ENCODE measurements at regions not wholly inside any gene's neighbourhood (a gene's known extent, or its start where the extent isn't known, plus 50 kb on each side); places are given as distances from the start of the nearest gene placed in this dataset.
A peak's percentile ranks its signal among the peaks of the same experiment; 100 is the strongest.
"Not testable (repeated sequence)": the region's sequence is repeated elsewhere in the genome, so short reads cannot be mapped to it uniquely, and the experiment has no call there.

DNA sequence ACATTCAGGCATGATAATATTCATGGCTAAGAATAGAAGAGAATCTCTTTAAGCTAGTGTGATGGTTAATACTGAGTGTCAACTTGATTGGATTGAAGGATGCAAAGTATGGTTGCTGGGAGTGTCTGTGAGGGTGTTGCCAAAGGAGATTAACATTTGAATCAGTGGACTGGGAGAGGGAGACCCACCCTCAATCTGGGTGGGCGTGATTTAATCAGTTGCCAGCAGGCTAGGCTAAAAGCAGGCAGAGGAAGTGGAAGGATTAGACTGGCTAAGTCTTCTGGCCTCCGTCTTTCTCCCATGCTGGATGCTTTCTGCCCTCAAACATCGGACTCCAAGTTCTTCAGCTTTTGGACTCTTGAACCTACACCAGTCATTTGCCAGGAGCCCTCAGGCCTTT lies 106.9 kb upstream of the CCDC39 start:
- H3K36me3 ChIP-seq (ENCODE audit: control insufficient read depth in 5 of 5, insufficient read depth in 5 of 5, low read length in 5 of 5); H3K4me3 ChIP-seq (ENCODE audit: low read depth in 1 of 5, low read length in 5 of 5); H3K27me3 ChIP-seq (ENCODE audit: control insufficient read depth in 5 of 5, insufficient read depth in 4 of 5, low read length in 5 of 5): not testable (repeated sequence)

DNA sequence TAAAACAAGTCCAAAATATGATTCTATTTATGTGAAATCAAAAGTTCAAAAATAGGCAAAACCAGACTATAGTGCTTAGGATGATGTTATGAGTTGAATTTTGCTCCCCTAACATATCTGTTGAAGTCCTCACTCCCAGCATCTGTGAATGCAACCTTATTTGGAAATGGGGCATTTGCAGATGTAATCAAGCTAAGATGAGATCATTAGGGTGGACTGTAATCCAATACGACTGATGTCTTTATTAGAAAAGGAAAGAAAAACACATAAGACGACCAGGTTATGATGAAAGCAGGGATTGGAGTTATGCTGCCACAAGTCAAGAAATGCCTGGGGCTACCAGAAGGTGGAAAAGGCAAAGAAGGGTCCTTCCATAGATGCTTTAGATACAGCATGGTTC lies 110.5 kb upstream of the CCDC39 start:
- no peaks in the 10 kb centered on the region for H3K4me1 ChIP-seq (ENCODE audit: control insufficient read depth in 5 of 5, insufficient read depth in 5 of 5, low read length in 5 of 5)
- H3K9me3 ChIP-seq (ENCODE audit: control insufficient read depth in 5 of 5, low read length in 5 of 5): no peaks in the 10 kb centered on the region
- H3K27me3 ChIP-seq (ENCODE audit: control insufficient read depth in 5 of 5, insufficient read depth in 4 of 5, low read length in 5 of 5): no peaks in the 10 kb centered on the region
- no peaks in the 10 kb centered on the region for H3K36me3 ChIP-seq (ENCODE audit: control insufficient read depth in 5 of 5, insufficient read depth in 5 of 5, low read length in 5 of 5)
- no peak overlapping the region for H3K9ac ChIP-seq (ENCODE audit: low read length in 5 of 5)
- H3K27ac ChIP-seq (ENCODE audit: low read depth, low read length): no peak overlapping the region
- H3K4me3 ChIP-seq (ENCODE audit: low read depth in 1 of 5, low read length in 5 of 5): no peak overlapping the region

More for the DNA sequence above, 106.9 kb upstream of the CCDC39 start:
- not testable (repeated sequence) for H3K9ac ChIP-seq (ENCODE audit: low read length in 5 of 5); H3K27ac ChIP-seq (ENCODE audit: low read depth, low read length); H3K4me1 ChIP-seq (ENCODE audit: control insufficient read depth in 5 of 5, insufficient read depth in 5 of 5, low read length in 5 of 5); H3K9me3 ChIP-seq (ENCODE audit: control insufficient read depth in 5 of 5, low read length in 5 of 5)

DNA sequence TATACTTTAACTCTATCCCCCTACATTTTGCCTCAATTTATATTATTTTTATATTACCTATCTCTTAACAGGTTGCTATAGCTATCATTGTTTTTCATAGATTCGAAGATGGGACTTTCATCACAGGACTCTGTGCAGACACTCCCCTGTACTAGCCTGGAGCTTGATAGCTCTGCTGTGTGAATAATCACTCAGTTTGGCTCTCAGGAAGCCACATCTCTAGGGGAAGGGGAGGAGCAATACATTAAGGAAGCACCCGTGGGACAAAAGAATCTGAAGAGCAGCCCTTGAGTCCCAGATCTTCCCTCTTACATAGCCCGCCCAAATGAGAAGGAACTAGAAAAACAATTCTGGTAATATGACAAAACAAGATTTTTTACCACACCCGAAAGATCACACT lies 114.3 kb upstream of the FXR1 start:
- no peak overlapping the region for H3K27ac ChIP-seq (ENCODE audit: low read depth, low read length)
- no peaks in the 10 kb centered on the region for H3K36me3 ChIP-seq (ENCODE audit: control insufficient read depth in 5 of 5, insufficient read depth in 5 of 5, low read length in 5 of 5)
- no peaks in the 10 kb centered on the region for H3K4me1 ChIP-seq (ENCODE audit: control insufficient read depth in 5 of 5, insufficient read depth in 5 of 5, low read length in 5 of 5)
- no peaks in the 10 kb centered on the region for H3K9me3 ChIP-seq (ENCODE audit: control insufficient read depth in 5 of 5, low read length in 5 of 5)
- no peak overlapping the region for H3K4me3 ChIP-seq (ENCODE audit: low read depth in 1 of 5, low read length in 5 of 5)
- H3K27me3 ChIP-seq (ENCODE audit: control insufficient read depth in 5 of 5, insufficient read depth in 4 of 5, low read length in 5 of 5): no peaks in the 10 kb centered on the region
- H3K9ac ChIP-seq (ENCODE audit: low read length in 5 of 5): no peak overlapping the region

DNA sequence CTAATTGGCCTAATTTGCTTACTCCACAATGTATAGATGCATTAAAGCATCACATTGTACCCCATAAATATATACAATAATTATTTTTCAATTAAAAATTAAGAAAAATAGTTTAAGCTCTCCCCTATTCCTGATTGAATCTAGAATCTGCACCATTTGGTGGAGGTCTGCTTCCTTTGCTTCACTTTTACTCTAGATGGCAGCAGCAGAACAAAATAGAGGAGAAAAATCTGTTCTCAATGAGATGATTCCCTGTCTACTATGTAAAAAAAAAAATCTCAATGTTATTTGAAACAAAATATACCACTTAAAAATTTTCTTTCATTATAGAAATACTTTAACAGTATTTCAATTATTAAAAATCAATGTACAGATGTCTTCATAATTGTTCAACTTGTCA lies 109.6 kb upstream of the FXR1 start:
- Histone ChIP-seq H3K27ac (ENCODE audit: low read depth, low read length) (no peak overlapping the region), H3K4me1 (ENCODE audit: control insufficient read depth in 5 of 5, insufficient read depth in 5 of 5, low read length in 5 of 5) (peaks cover 0 to 3% (median 0%) of the 10 kb centered on the region in 5 donors), H3K36me3 (ENCODE audit: control insufficient read depth in 5 of 5, insufficient read depth in 5 of 5, low read length in 5 of 5) (no peaks in the 10 kb centered on the region), H3K4me3 (ENCODE audit: low read depth in 1 of 5, low read length in 5 of 5) (no peak overlapping the region), H3K9me3 (ENCODE audit: control insufficient read depth in 5 of 5, low read length in 5 of 5) (no peaks in the 10 kb centered on the region), H3K9ac (ENCODE audit: low read length in 5 of 5) (no peak overlapping the region), H3K27me3 (ENCODE audit: control insufficient read depth in 5 of 5, insufficient read depth in 4 of 5, low read length in 5 of 5) (no peaks in the 10 kb centered on the region)

DNA sequence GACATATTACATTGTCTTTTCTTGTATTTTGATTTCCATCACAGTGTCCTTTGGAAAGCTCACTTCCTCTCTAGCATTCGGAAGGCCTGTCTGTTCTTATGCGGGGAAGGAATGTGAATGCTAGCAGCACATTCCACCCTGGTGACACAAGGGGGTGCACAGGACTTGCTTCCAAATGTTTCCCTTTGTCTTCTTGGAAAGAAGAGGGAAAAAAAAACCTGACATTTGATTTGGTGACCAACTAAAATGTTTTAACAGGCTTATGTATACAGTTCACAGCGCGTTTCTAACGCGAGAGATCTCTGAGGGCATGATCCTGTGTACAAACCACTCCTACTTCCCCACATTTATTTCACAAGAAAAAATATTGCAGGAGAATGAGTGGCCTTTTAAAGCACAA lies 107.6 kb upstream of the FXR1 start:
- H3K4me1 ChIP-seq (ENCODE audit: control insufficient read depth in 5 of 5, insufficient read depth in 5 of 5, low read length in 5 of 5): peaks cover 0 to 3% (median 0%) of the 10 kb centered on the region in 5 donors
- no peaks in the 10 kb centered on the region for H3K27me3 ChIP-seq (ENCODE audit: control insufficient read depth in 5 of 5, insufficient read depth in 4 of 5, low read length in 5 of 5)
- no peak overlapping the region for H3K4me3 ChIP-seq (ENCODE audit: low read depth in 1 of 5, low read length in 5 of 5)
- peak overlapping the region in 2 of 5 donors; percentile 26 to 28 for H3K9ac ChIP-seq (ENCODE audit: low read length in 5 of 5)
- H3K36me3 ChIP-seq (ENCODE audit: control insufficient read depth in 5 of 5, insufficient read depth in 5 of 5, low read length in 5 of 5): no peaks in the 10 kb centered on the region
- H3K9me3 ChIP-seq (ENCODE audit: control insufficient read depth in 5 of 5, low read length in 5 of 5): no peaks in the 10 kb centered on the region
- H3K27ac ChIP-seq (ENCODE audit: low read depth, low read length): no peak overlapping the region

DNA sequence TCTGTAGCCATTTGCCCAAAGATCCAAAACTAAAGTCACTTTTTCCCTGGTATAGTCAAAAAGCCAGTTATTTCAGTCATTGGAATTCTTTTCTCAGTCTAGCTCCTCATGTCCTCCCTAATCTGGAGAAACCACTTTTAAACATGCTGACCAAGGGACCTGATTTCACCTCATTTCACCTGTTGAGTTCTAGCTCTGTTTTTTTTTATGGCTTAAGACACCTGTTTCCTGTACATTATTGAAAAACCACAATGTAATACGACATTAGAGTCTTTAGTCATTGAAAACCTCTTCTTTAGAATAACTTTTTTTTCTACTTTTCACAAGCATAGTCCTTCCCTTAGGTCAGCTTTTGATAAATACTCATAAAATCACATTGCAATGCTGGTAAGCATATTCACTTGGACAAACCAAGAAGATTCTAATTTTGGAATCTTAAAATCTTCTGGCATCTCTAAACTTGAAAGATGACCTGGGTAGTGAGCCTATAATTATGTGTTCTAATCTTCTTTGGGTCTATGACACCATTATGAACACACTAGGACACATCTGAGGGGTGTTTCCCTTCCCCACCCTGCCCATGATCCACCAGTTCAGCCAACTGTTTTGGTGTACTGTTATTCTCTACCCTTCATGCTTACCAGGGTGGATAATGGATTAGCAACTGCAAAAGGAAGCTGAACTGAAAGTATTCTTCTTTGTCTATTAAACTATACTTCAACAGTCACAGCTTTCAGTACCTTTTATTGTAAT lies 103.5 kb upstream of the FXR1 start:
- no peak overlapping the region for H3K4me3 ChIP-seq (ENCODE audit: low read depth in 1 of 5, low read length in 5 of 5)
- no peaks in the 10 kb centered on the region for H3K36me3 ChIP-seq (ENCODE audit: control insufficient read depth in 5 of 5, insufficient read depth in 5 of 5, low read length in 5 of 5)
- H3K9me3 ChIP-seq (ENCODE audit: control insufficient read depth in 5 of 5, low read length in 5 of 5): no peaks in the 10 kb centered on the region
- H3K9ac ChIP-seq (ENCODE audit: low read length in 5 of 5): no peak overlapping the region
- no peak overlapping the region for H3K27ac ChIP-seq (ENCODE audit: low read depth, low read length)
- no peaks in the 10 kb centered on the region for H3K27me3 ChIP-seq (ENCODE audit: control insufficient read depth in 5 of 5, insufficient read depth in 4 of 5, low read length in 5 of 5)
- peaks cover 0 to 3% (median 0%) of the 10 kb centered on the region in 5 donors for H3K4me1 ChIP-seq (ENCODE audit: control insufficient read depth in 5 of 5, insufficient read depth in 5 of 5, low read length in 5 of 5)

DNA sequence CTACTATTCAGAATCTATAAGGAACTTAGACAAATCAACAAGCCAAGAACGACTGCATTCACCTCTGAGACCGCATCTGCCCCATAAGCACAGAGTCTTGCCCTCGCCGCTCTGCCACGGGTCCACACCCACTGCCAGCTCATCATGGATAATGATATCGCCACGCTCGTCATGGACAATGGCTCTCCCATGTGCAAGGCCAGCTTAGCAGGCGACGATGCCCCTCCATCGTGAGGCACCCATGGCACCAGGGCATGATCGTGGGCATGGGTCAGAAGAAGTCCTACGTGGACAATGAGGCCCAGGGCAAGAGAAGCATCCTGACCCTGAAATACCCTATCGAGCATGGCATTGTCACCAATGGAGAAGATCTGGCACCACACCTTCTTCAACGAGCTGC lies 92.1 kb upstream of the FXR1 start:
- no peak overlapping the region for H3K9ac ChIP-seq (ENCODE audit: low read length in 5 of 5)
- no peak overlapping the region for H3K27ac ChIP-seq (ENCODE audit: low read depth, low read length)
- H3K27me3 ChIP-seq (ENCODE audit: control insufficient read depth in 5 of 5, insufficient read depth in 4 of 5, low read length in 5 of 5): no peaks in the 10 kb centered on the region
- no peaks in the 10 kb centered on the region for H3K4me1 ChIP-seq (ENCODE audit: control insufficient read depth in 5 of 5, insufficient read depth in 5 of 5, low read length in 5 of 5)
- no peak overlapping the region for H3K4me3 ChIP-seq (ENCODE audit: low read depth in 1 of 5, low read length in 5 of 5)
- H3K9me3 ChIP-seq (ENCODE audit: control insufficient read depth in 5 of 5, low read length in 5 of 5): peaks cover 0 to 3% (median 0%) of the 10 kb centered on the region in 5 donors
- no peaks in the 10 kb centered on the region for H3K36me3 ChIP-seq (ENCODE audit: control insufficient read depth in 5 of 5, insufficient read depth in 5 of 5, low read length in 5 of 5)

DNA sequence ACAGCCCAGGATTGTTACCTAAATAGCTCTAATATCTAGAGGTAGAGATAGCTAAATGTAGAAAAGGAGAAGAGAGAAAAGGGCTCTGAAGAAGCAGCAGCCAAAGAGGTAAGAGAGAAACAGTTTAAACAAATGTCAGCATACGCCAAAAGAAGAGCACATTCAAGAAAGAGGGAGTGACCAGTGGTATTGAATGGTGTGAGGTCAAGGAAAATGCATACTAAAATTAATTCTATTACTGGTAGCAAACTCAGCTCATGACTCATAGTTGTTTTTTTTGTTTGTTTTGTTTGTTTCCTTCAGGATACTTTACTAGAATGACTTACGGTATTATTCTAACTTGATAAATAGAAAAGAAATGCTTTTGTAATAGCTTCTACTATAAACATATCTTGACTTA lies 86.5 kb upstream of the FXR1 start:
- no peaks in the 10 kb centered on the region for H3K36me3 ChIP-seq (ENCODE audit: control insufficient read depth in 5 of 5, insufficient read depth in 5 of 5, low read length in 5 of 5)
- no peak overlapping the region for H3K9ac ChIP-seq (ENCODE audit: low read length in 5 of 5)
- H3K4me3 ChIP-seq (ENCODE audit: low read depth in 1 of 5, low read length in 5 of 5): no peak overlapping the region
- no peaks in the 10 kb centered on the region for H3K27me3 ChIP-seq (ENCODE audit: control insufficient read depth in 5 of 5, insufficient read depth in 4 of 5, low read length in 5 of 5)
- peaks cover 0 to 3% (median 0%) of the 10 kb centered on the region in 5 donors for H3K9me3 ChIP-seq (ENCODE audit: control insufficient read depth in 5 of 5, low read length in 5 of 5)
- no peaks in the 10 kb centered on the region for H3K4me1 ChIP-seq (ENCODE audit: control insufficient read depth in 5 of 5, insufficient read depth in 5 of 5, low read length in 5 of 5)
- H3K27ac ChIP-seq (ENCODE audit: low read depth, low read length): no peak overlapping the region

DNA sequence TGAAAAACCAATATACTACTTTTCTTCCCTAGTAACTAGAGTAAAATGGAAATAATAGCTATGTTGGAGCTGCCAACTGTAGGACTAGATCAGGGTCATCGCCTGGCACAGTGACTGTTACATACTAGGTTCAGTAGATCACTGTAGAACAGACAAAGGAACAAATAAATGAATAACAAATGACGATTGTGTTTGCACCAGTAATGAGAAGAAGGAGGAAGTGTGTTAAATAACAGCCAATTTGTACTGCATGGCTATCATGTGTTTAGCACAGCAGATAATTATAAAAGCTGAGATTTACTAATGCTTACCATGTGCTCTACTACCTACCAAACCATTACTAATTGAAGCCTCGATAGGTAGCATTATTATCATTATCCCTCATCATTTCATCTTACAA lies 85.3 kb upstream of the FXR1 start:
- no peak overlapping the region for H3K27ac ChIP-seq (ENCODE audit: low read depth, low read length)
- no peaks in the 10 kb centered on the region for H3K4me1 ChIP-seq (ENCODE audit: control insufficient read depth in 5 of 5, insufficient read depth in 5 of 5, low read length in 5 of 5)
- no peak overlapping the region for H3K4me3 ChIP-seq (ENCODE audit: low read depth in 1 of 5, low read length in 5 of 5)
- no peaks in the 10 kb centered on the region for H3K27me3 ChIP-seq (ENCODE audit: control insufficient read depth in 5 of 5, insufficient read depth in 4 of 5, low read length in 5 of 5)
- no peaks in the 10 kb centered on the region for H3K9me3 ChIP-seq (ENCODE audit: control insufficient read depth in 5 of 5, low read length in 5 of 5)
- H3K36me3 ChIP-seq (ENCODE audit: control insufficient read depth in 5 of 5, insufficient read depth in 5 of 5, low read length in 5 of 5): no peaks in the 10 kb centered on the region
- no peak overlapping the region for H3K9ac ChIP-seq (ENCODE audit: low read length in 5 of 5)

DNA sequence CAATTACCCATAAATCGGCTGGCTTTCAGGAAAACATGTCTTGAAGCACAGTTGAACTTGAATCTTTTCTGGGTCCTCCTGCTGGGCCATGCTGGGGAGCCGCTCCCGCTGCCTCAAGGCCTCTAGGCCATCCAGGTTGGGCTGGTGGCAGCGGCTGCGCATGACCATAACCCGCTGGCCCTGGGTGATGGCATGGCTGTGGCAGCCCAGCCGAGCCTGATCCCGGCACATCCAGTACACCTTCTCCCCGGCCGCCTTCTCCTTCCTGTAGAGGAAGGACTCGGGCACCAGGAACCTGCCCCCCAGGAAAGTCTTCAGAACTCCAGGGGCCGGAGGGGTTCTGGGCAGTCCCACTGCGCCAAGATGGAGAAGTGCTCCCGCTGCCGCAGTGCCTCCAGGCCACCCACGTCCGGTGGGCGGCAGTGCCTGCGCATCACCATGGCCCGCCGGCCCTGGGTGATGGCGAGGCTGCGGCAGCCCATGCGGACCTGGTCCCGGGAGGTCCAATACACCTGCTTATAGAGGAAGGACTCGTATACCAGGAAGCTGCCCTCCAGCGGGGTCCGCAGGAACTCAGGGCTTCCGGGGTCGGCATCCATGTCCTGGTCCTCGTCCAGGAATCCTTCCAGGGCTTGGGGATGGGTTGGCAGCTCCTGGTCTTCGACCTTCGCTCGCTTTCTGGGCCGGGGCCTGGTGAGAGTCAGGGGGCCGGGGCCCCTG lies 84.3 kb upstream of the FXR1 start:
- H3K9me3 ChIP-seq (ENCODE audit: control insufficient read depth in 5 of 5, low read length in 5 of 5): no peaks in the 10 kb centered on the region
- no peaks in the 10 kb centered on the region for H3K4me1 ChIP-seq (ENCODE audit: control insufficient read depth in 5 of 5, insufficient read depth in 5 of 5, low read length in 5 of 5)
- H3K4me3 ChIP-seq (ENCODE audit: low read depth in 1 of 5, low read length in 5 of 5): no peak overlapping the region
- H3K9ac ChIP-seq (ENCODE audit: low read length in 5 of 5): no peak overlapping the region
- no peaks in the 10 kb centered on the region for H3K36me3 ChIP-seq (ENCODE audit: control insufficient read depth in 5 of 5, insufficient read depth in 5 of 5, low read length in 5 of 5)
- no peak overlapping the region for H3K27ac ChIP-seq (ENCODE audit: low read depth, low read length)
- no peaks in the 10 kb centered on the region for H3K27me3 ChIP-seq (ENCODE audit: control insufficient read depth in 5 of 5, insufficient read depth in 4 of 5, low read length in 5 of 5)

Measured in subcutaneous abdominal adipose tissue (tissue), 5 donors.